Uterus (tissue), 2 donors: ENCODE measurements at regions not wholly inside any gene's neighbourhood (a gene's known extent, or its start where the extent isn't known, plus 50 kb on each side); places are given as distances from the start of the nearest gene placed in this dataset.

Experiments used
- CTCF ChIP-seq, 4 experiments: fragments of 200-600 bp in 2 of 4; fragments of 450-650 bp in 2 of 4; sonication (generic) in 2 of 4; IDR thresholded peaks; one replicate each; pipeline ENCODE4 v1.5.1; 2016 to 2019; ENCODE audit warnings: antibody characterized with exemption in 4 of 4, mild to moderate bottlenecking in 2 of 4, moderate library complexity in 1 of 4
- POLR2A ChIP-seq, 2 donors: fragments of 450-650 bp; IDR thresholded peaks; one replicate each; pipeline ENCODE4 v1.6.1; 2016; ENCODE audit warnings: antibody characterized with exemption in 2 of 2, mild to moderate bottlenecking in 1 of 2, moderate library complexity in 1 of 2

- TF ChIP-seq POLR2A (IDR thresholded peaks at IDR 0.05) = no peak
- TF ChIP-seq CTCF (IDR thresholded peaks at IDR 0.05) = no peak
Measured at GRCh38 chr12:124673801-124674617, 106.6 kb upstream of the NCOR2 start.
